A549 (cell line): ENCODE measurements at regions not wholly inside any gene's neighbourhood (a gene's known extent, or its start where the extent isn't known, plus 50 kb on each side); places are given as distances from the start of the nearest gene placed in this dataset.

Source experiments
- ATAC-seq, 2 experiments: fragments of 200-7000 bp in 1 of 2; fragments of >200 bp in 1 of 2; cut with Nextera tagmentation in 1 of 2; cut with Tn5 transposase in 1 of 2; 3 replicates each; pipeline versions ENCODE4 v1.8.0 to v1.9.1; 2018 to 2020; ENCODE audit warnings: mild to moderate bottlenecking in 1 of 2, moderate library complexity in 1 of 2
- CTCF ChIA-PET: fragments of 300-600 bp; sonication (Branson Sonifier 250); formaldehyde crosslinking; extraction: SDS; loops from one replicate; lab custom pipeline; 2021; ENCODE audit warnings: antibody characterized with exemption, inconsistent platforms; lab: Yijun Ruan, JAX
- POLR2A ChIA-PET: fragments of 350-600 bp; formaldehyde crosslinking; extraction: SDS; loops from one replicate; lab custom pipeline; 2021; ENCODE audit warnings: antibody characterized with exemption, inconsistent platforms; lab: Yijun Ruan, JAX
- DNase-seq, 2 experiments: peaks; one replicate each; pipeline versions ENCODE4 v3.0.0 to v3.0.0-alpha.2; 2011 to 2016; ENCODE audit warnings: low read depth in 1 of 2, low spot score in 1 of 2
- FAIRE-seq: peaks from 2 replicates; lab custom pipeline; 2011; peaks lifted over from hg19 to GRCh38; lab: Jason Lieb, UNC
- H3K27ac ChIP-seq, 2 experiments: fragments of >200 bp; sonication (Bioruptor Twin); formaldehyde crosslinking; 3 replicates each; pipeline ENCODE4 v1.5.1; 2016 to 2017
- H3K4me1 ChIP-seq: fragments of >200 bp; sonication (Bioruptor Twin); formaldehyde crosslinking; 3 replicates; pipeline ENCODE4 v1.6.1; 2016
- H3K4me2 ChIP-seq: fragments of >200 bp; sonication (Bioruptor Twin); formaldehyde crosslinking; 3 replicates; pipeline ENCODE4 v1.6.1; 2016
- H3K4me3 ChIP-seq: fragments of >200 bp; sonication (Bioruptor Twin); formaldehyde crosslinking; 3 replicates; pipeline ENCODE4 v1.5.1; 2016
- H3K9me3 ChIP-seq: fragments of >200 bp; sonication (Bioruptor Twin); formaldehyde crosslinking; 3 replicates; pipeline ENCODE4 v1.6.1; 2016
- CBX2 ChIP-seq: fragments of 200-600 bp; sonication (generic); IDR thresholded peaks from 2 replicates; pipeline ENCODE4 v1.6.1; 2016; ENCODE audit warnings: low read depth, mild to moderate bottlenecking, borderline replicate concordance
- EHMT2 ChIP-seq: fragments of 200-600 bp; sonication (generic); IDR thresholded peaks from 2 replicates; pipeline ENCODE4 v1.6.1; 2016; ENCODE audit warnings: antibody characterized with exemption, low read depth, mild to moderate bottlenecking, moderate library complexity
- HEYL ChIP-seq: fragments of 250-450 bp; sonication (Bioruptor Pico); IDR thresholded peaks from 2 replicates; pipeline ENCODE4 v1.8.0; 2021; ENCODE audit warnings: mild to moderate bottlenecking, moderate library complexity
- MAFK ChIP-seq: fragments of 450-650 bp; IDR thresholded peaks from 2 replicates; pipeline ENCODE4 v1.6.1; 2014; ENCODE audit not compliant: partially characterized antibody
- MAZ ChIP-seq: fragments of 150-350 bp; IDR thresholded peaks from 2 replicates; pipeline ENCODE4 v1.6.1; 2014; ENCODE audit warnings: antibody characterized with exemption, low read depth, low read length, borderline replicate concordance
- NPAS2 ChIP-seq: fragments of 250-450 bp; sonication (Bioruptor Pico); IDR thresholded peaks from 2 replicates; pipeline ENCODE4 v1.8.0; 2022; ENCODE audit warnings: mild to moderate bottlenecking, moderate library complexity, borderline replicate concordance
- RCOR1 ChIP-seq: fragments of 150-350 bp; IDR thresholded peaks from 2 replicates; pipeline ENCODE4 v1.6.1; 2014; ENCODE audit warnings: antibody characterized with exemption, low read length, low read depth
- RNF2 ChIP-seq: fragments of 200-600 bp; sonication (generic); IDR thresholded peaks from 2 replicates; pipeline ENCODE4 v1.6.1; 2016; ENCODE audit warnings: low read depth, mild to moderate bottlenecking, antibody characterized with exemption, moderate library complexity, borderline replicate concordance
- SMC3 ChIP-seq: fragments of >200 bp; sonication (Bioruptor Twin); formaldehyde crosslinking; IDR thresholded peaks from 3 replicates; pipeline ENCODE4 v1.6.1; 2018; ENCODE audit warnings: inconsistent platforms
- ZC3H11A ChIP-seq: fragments of 450-650 bp; IDR thresholded peaks from 2 replicates; pipeline ENCODE4 v1.6.1; 2014; ENCODE audit warnings: antibody characterized with exemption, mild to moderate bottlenecking
- WGBS: methylation state at CpG from one replicate; pipeline ENCODE4 v1.1.6; 2017; ENCODE audit errors: missing lambda C conversion rate; 5-methylcytosine and 5-hydroxymethylcytosine counted together
- TF ChIP-seq, protein P1 (sequence below): fragments of >200 bp; sonication (Bioruptor Twin); formaldehyde crosslinking; IDR thresholded peaks from 2 replicates; pipeline ENCODE4 v1.6.1; 2016
- TF ChIP-seq, protein P2 (sequence below): fragments of 250-450 bp; sonication (Bioruptor Pico); IDR thresholded peaks from 2 replicates; pipeline ENCODE4 v1.5.0; 2020; ENCODE audit warnings: low read depth, mild to moderate bottlenecking, moderate library complexity
- TF ChIP-seq, protein P3 (sequence below): IDR thresholded peaks from 2 replicates; pipeline ENCODE4 v1.6.1; 2012; ENCODE audit warnings: low read depth, borderline replicate concordance
- TF ChIP-seq, protein P4 (sequence below): fragments of >200 bp; sonication (Bioruptor Twin); formaldehyde crosslinking; IDR thresholded peaks from 3 replicates; pipeline ENCODE4 v1.5.1; 2016
- TF ChIP-seq, protein P5 (sequence below): fragments of 250-450 bp; sonication (Bioruptor Pico); IDR thresholded peaks from 2 replicates; pipeline ENCODE4 v1.5.0; 2021; ENCODE audit warnings: mild to moderate bottlenecking, moderate library complexity, borderline replicate concordance

DNA sequence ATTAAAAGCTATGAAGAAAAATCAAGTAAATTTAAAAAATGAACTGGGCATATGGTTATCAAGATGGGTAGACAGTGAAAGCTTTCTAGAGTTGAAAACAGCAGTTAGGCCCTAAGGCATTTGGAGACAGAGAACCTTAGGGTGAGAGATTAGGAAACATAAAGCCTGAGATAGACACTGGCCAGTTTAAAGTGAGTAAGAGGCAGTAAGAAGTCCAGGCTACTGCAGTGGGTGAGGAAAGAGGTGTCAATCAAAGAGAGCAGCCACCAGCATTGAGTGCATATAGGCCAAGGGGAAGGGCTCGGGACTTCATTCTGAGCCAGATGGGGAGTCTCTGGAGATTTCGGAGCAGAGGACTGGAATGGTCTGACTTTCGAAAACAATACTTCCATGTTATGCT is 1360.5 kb upstream of the ADGRL4 start (continued):
- TF ChIP-seq, protein P1, sequence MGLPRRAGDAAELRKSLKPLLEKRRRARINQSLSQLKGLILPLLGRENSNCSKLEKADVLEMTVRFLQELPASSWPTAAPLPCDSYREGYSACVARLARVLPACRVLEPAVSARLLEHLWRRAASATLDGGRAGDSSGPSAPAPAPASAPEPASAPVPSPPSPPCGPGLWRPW: no peak
- TF ChIP-seq RNF2 (no peak), SMC3 (no peak), CBX2 (no peak), RCOR1 (no peak)

DNA sequence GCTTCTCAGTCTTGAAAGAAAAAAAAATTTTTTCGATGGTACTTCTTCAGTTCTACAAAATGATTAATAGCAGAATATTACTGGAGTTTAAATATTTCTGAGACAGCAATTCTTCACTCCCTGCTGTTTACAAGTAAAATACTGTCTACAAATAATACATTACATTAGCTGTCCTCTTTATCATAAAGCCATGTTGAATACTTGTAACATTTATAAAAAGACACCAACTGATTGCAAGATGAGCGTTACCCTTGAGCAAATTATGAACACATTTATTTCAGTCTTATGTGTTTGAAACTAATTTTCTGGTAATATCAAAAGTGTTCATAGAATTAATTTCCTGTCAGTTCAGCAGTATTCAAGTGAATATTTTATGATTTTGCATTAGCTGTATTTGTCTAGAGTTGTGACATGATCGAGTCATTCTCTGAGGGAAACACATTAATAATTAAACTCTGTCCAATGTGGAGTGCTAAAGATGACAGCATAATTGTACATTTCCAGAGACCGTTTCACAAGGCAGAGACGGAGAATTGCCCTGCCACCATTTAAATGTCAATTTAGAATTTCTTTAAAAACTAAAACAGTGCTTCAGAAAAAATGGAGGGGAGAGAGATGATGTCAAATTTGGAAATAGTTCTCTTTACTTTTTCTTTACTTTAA is 1359.0 kb upstream of the ADGRL4 start:
- CTCF ChIA-PET: no interaction called here

DNA sequence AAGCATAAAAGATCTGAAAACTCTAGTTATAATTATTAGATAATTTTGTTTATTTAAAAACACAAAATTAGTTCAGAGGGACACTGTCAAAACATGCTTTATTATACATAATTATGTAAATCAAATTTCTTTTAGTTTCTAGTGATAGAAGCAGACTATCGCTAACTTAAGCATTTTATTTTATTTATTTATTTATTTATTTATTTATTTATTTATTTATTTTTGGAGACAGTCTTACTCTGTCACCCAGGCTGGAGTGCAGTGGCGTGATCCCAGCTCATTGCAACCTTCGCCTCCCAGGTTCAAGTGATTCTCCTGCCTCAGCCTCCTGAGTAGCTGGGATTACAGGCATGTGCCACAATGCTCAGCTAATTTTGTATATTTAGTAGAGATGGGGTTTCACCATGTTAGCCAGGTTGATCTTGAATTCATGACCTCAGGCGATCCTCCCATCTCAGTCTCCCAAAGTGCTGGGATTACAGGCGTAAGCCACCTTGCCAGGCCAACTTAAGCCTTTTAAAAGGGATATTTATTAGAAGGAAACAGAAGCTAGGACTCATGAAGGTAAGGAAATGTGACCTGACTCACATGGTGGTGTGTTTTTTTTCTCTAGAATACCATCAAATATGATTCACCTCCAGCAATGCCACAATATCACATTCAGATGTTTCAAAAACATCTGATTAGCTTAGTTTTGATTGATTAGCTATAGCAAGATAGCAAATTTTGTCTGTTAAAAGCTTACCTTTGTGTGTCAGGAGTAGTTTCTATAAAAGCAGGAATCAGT is 1357.4 kb upstream of the ADGRL4 start:
- FAIRE-seq: no peak
- CTCF ChIA-PET: no interaction called here

More for the DNA sequence above, 1359.0 kb upstream of the ADGRL4 start:
- H3K4me1 ChIP-seq: 0 out of 3 replicates have a peak, but pooled peaks cover 3% of the 10 kb centered on the region
- peak; percentile 4 for TF ChIP-seq MAFK
- no peak for TF ChIP-seq NPAS2 (CRISPR knock-in tag)
- TF ChIP-seq, all 56 proteins: peak for 1
- ATAC-seq (no peak), DNase-seq (no peak), FAIRE-seq (no peak)
- POLR2A ChIA-PET: no interaction called here
- Histone ChIP-seq H3K4me2 (peak overlapping the region; percentile 2; the same call in 1 of the 3 replicates), H3K4me3 (no peak overlapping the region), H3K27ac (no peak overlapping the region), H3K9me3 (no peaks in the 10 kb centered on the region)
- 22% methylated on average over 5 of the region's 5 CpGs for WGBS

DNA sequence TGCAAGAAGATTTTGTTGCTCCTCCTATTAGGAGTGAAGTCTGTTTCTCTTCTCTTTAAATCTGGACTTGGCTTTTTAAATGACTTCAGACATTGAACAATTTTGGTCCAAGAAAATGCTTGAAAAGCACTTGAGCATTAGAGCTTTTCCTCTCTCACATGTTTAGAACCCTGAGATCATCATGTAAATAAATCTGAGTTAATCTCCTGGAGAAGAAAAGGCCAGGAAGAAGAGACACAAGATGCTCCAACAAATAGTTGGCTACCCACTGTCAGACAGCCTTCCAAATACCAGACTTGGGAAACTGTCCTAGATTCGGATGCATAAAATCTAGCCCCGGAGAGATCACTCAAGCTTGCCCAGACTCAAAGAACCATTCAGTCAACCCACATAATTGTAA is 1353.1 kb upstream of the ADGRL4 start:
- no peak for FAIRE-seq
- CTCF ChIA-PET: no interaction called here
- TF ChIP-seq, protein P2, sequence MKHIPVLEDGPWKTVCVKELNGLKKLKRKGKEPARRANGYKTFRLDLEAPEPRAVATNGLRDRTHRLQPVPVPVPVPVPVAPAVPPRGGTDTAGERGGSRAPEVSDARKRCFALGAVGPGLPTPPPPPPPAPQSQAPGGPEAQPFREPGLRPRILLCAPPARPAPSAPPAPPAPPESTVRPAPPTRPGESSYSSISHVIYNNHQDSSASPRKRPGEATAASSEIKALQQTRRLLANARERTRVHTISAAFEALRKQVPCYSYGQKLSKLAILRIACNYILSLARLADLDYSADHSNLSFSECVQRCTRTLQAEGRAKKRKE: no peak
- TF ChIP-seq, protein P3, sequence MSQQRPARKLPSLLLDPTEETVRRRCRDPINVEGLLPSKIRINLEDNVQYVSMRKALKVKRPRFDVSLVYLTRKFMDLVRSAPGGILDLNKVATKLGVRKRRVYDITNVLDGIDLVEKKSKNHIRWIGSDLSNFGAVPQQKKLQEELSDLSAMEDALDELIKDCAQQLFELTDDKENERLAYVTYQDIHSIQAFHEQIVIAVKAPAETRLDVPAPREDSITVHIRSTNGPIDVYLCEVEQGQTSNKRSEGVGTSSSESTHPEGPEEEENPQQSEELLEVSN: no peak
- TF ChIP-seq HEYL (CRISPR knock-in tag): no peak
- TF ChIP-seq, protein P4, sequence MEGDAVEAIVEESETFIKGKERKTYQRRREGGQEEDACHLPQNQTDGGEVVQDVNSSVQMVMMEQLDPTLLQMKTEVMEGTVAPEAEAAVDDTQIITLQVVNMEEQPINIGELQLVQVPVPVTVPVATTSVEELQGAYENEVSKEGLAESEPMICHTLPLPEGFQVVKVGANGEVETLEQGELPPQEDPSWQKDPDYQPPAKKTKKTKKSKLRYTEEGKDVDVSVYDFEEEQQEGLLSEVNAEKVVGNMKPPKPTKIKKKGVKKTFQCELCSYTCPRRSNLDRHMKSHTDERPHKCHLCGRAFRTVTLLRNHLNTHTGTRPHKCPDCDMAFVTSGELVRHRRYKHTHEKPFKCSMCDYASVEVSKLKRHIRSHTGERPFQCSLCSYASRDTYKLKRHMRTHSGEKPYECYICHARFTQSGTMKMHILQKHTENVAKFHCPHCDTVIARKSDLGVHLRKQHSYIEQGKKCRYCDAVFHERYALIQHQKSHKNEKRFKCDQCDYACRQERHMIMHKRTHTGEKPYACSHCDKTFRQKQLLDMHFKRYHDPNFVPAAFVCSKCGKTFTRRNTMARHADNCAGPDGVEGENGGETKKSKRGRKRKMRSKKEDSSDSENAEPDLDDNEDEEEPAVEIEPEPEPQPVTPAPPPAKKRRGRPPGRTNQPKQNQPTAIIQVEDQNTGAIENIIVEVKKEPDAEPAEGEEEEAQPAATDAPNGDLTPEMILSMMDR: no peak
- TF ChIP-seq, protein P5, sequence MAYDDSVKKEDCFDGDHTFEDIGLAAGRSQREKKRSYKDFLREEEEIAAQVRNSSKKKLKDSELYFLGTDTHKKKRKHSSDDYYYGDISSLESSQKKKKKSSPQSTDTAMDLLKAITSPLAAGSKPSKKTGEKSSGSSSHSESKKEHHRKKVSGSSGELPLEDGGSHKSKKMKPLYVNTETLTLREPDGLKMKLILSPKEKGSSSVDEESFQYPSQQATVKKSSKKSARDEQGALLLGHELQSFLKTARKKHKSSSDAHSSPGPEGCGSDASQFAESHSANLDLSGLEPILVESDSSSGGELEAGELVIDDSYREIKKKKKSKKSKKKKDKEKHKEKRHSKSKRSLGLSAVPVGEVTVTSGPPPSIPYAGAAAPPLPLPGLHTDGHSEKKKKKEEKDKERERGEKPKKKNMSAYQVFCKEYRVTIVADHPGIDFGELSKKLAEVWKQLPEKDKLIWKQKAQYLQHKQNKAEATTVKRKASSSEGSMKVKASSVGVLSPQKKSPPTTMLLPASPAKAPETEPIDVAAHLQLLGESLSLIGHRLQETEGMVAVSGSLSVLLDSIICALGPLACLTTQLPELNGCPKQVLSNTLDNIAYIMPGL (CRISPR knock-in tag): no peak
- TF ChIP-seq EHMT2: no peak
- Histone ChIP-seq H3K4me1 (no peaks in the 10 kb centered on the region), H3K4me2 (no peak overlapping the region), H3K4me3 (no peak overlapping the region), H3K27ac (no peak overlapping the region), H3K9me3 (no peaks in the 10 kb centered on the region)
- WGBS: 69% methylated on average over 2 of the region's 2 CpGs
- ATAC-seq: no peak
- no peak for DNase-seq
- POLR2A ChIA-PET: no interaction called here

More for the DNA sequence above, 1357.4 kb upstream of the ADGRL4 start:
- 0 out of 3 replicates have a peak, but pooled peaks cover 3% of the 10 kb centered on the region for H3K4me1 ChIP-seq
- POLR2A ChIA-PET: no interaction called here
- H3K4me2 ChIP-seq: no peak overlapping the region
- ATAC-seq (no peak), DNase-seq (no peak)
- H3K4me3 ChIP-seq: no peak overlapping the region
- no peaks in the 10 kb centered on the region for H3K9me3 ChIP-seq
- H3K27ac ChIP-seq: no peak overlapping the region
- 70% methylated on average over 5 of the region's 5 CpGs for WGBS
- TF ChIP-seq HEYL (CRISPR knock-in tag) (no peak), ZC3H11A (peak; percentile 47), MAZ (no peak)
